Tibial artery (tissue), 4 donors: ENCODE measurements at regions not wholly inside any gene's neighbourhood (a gene's known extent, or its start where the extent isn't known, plus 50 kb on each side); places are given as distances from the start of the nearest gene placed in this dataset.

Source experiments
- DNase-seq, 2 donors: peaks; one replicate each; pipeline ENCODE4 v3.0.0-alpha.2; 2019
- H3K27ac ChIP-seq, 2 donors: fragments of 200-600 bp; sonication (generic) in 1 of 2; 1 replicate in 1 of 2; 2 replicates in 1 of 2; pipeline ENCODE4 v1.5.1; 2018 to 2019; ENCODE audit warnings: mild to moderate bottlenecking in 1 of 2
- H3K27me3 ChIP-seq, 2 donors: fragments of 200-600 bp; sonication (generic) in 1 of 2; one replicate each; pipeline versions ENCODE4 v1.5.1 to v1.6.0; 2016 to 2019
- H3K36me3 ChIP-seq, 3 donors: fragments of 200-600 bp; sonication (generic) in 2 of 3; one replicate each; pipeline ENCODE4 v1.5.1; 2016 to 2019; ENCODE audit warnings: mild to moderate bottlenecking in 2 of 3
- H3K4me1 ChIP-seq, 4 donors: fragments of 200-600 bp; sonication (generic) in 2 of 4; 1 replicate in 3 of 4; 2 replicates in 1 of 4; pipeline ENCODE4 v1.5.1; 2016 to 2019
- H3K4me3 ChIP-seq, 2 donors: fragments of 200-600 bp; sonication (generic) in 1 of 2; 1 replicate in 1 of 2; 2 replicates in 1 of 2; pipeline ENCODE4 v1.5.1; 2018 to 2019; ENCODE audit warnings: mild to moderate bottlenecking in 2 of 2
- H3K9me3 ChIP-seq, 3 donors: fragments of 200-600 bp; sonication (generic) in 1 of 3; one replicate each; pipeline ENCODE4 v1.5.1; 2016 to 2019
- intact Hi-C: fragments of 100-400 bp; cut with DNase I; formaldehyde crosslinking; loops from one replicate; pipeline ENCODE4 v1.15.0; 2023; ENCODE audit warnings: low total_unique reads
- TF ChIP-seq, protein P1 (sequence below), 2 experiments: fragments of 200-600 bp in 1 of 2; fragments of 450-650 bp in 1 of 2; IDR thresholded peaks; one replicate each; pipeline ENCODE4 v1.5.1; 2017 to 2019; ENCODE audit warnings: antibody characterized with exemption in 2 of 2, mild to moderate bottlenecking in 1 of 2, moderate library complexity in 1 of 2

GRCh38 chr3:144868506-144868905 is 896.9 kb downstream of the DIPK2A start:
- H3K27me3 ChIP-seq = no peaks in the 10 kb centered on the region
- TF ChIP-seq, protein P1, sequence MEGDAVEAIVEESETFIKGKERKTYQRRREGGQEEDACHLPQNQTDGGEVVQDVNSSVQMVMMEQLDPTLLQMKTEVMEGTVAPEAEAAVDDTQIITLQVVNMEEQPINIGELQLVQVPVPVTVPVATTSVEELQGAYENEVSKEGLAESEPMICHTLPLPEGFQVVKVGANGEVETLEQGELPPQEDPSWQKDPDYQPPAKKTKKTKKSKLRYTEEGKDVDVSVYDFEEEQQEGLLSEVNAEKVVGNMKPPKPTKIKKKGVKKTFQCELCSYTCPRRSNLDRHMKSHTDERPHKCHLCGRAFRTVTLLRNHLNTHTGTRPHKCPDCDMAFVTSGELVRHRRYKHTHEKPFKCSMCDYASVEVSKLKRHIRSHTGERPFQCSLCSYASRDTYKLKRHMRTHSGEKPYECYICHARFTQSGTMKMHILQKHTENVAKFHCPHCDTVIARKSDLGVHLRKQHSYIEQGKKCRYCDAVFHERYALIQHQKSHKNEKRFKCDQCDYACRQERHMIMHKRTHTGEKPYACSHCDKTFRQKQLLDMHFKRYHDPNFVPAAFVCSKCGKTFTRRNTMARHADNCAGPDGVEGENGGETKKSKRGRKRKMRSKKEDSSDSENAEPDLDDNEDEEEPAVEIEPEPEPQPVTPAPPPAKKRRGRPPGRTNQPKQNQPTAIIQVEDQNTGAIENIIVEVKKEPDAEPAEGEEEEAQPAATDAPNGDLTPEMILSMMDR (IDR thresholded peaks at IDR 0.05) = no peak
- peaks cover 0 to 10% (median 0%) of the 10 kb centered on the region in 4 donors for H3K4me1 ChIP-seq
- no peaks in the 10 kb centered on the region for H3K9me3 ChIP-seq
- no peaks in the 10 kb centered on the region for H3K36me3 ChIP-seq
- DNase-seq = no peak
- intact Hi-C loops = no loop called here
- no peak overlapping the region for H3K4me3 ChIP-seq
- no peak overlapping the region for H3K27ac ChIP-seq

- intact Hi-C loops = no loop called here
- no peak for DNase-seq
- H3K27ac ChIP-seq = no peak overlapping the region
Observed at GRCh38 chr3:144873066-144873465, 901.4 kb downstream of the DIPK2A start.

DNA sequence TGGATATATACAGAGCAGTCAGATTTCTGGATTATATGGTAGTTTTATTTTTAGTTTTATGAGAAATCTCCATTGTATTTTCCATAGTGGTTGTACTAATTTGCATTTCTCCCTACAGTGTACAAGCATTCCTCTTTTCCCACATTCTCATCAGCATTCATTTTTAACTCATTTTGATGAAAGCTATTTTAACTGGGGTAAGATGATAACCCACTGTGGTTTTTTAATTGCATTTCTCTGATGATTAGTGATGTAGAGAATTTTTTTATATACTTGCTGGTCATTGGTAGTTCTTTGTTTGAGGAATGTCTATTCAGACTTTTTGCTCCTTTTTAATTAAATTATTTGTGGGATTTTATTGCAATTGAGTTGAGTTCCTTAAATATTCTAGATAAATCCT is 903.6 kb downstream of the DIPK2A start:
- Histone ChIP-seq H3K4me3 (no peak overlapping the region), H3K36me3 (no peaks in the 10 kb centered on the region), H3K27me3 (no peaks in the 10 kb centered on the region), H3K9me3 (no peaks in the 10 kb centered on the region), H3K4me1 (no peaks in the 10 kb centered on the region), H3K27ac (no peak overlapping the region)
- intact Hi-C loops = no loop called here
- TF ChIP-seq, protein P1 (IDR thresholded peaks at IDR 0.05) = no peak
- no peak for DNase-seq

More at GRCh38 chr3:144873066-144873465, 901.4 kb downstream of the DIPK2A start:
- H3K4me1 ChIP-seq = no peaks in the 10 kb centered on the region
- H3K36me3 ChIP-seq = no peaks in the 10 kb centered on the region
- no peaks in the 10 kb centered on the region for H3K27me3 ChIP-seq
- TF ChIP-seq, protein P1 (IDR thresholded peaks at IDR 0.05) = no peak
- H3K9me3 ChIP-seq = no peaks in the 10 kb centered on the region
- no peak overlapping the region for H3K4me3 ChIP-seq

GRCh38 chr3:144877356-144877755 is 905.7 kb downstream of the DIPK2A start:
- Histone ChIP-seq H3K27ac (no peak overlapping the region), H3K36me3 (no peaks in the 10 kb centered on the region), H3K4me3 (no peak overlapping the region), H3K4me1 (no peaks in the 10 kb centered on the region), H3K27me3 (no peaks in the 10 kb centered on the region), H3K9me3 (no peaks in the 10 kb centered on the region)
- TF ChIP-seq, protein P1 (IDR thresholded peaks at IDR 0.05) = no peak
- DNase-seq = no peak
- intact Hi-C loops = no loop called here

DNA sequence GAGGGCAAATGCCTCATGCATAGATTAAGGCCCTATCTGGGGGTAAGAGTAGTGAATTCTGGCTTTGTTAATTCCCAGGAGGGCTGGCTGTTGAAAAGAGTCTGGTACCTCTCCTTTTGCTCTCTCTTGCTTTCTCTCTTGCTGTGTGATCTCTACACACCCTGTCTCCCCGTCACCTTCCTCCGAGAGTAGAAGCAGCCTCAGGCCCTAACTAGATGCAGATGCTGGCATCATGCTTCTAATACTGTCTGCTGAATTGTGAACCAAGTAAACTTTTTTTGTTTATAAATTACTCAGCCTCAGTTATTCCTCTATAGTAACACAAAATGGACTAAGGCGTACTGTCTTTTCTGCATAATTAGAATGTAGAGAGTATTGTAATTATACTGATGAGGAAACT is 908.1 kb downstream of the DIPK2A start:
- H3K4me1 ChIP-seq = no peaks in the 10 kb centered on the region
- H3K4me3 ChIP-seq = no peak overlapping the region
- H3K36me3 ChIP-seq = no peaks in the 10 kb centered on the region
- DNase-seq = no peak
- H3K27ac ChIP-seq = no peak overlapping the region
- H3K9me3 ChIP-seq = no peaks in the 10 kb centered on the region
- TF ChIP-seq, protein P1 (IDR thresholded peaks at IDR 0.05) = no peak
- H3K27me3 ChIP-seq = no peaks in the 10 kb centered on the region
- intact Hi-C loops = no loop called here

GRCh38 chr3:144893980-144894379 is 922.4 kb downstream of the DIPK2A start:
- intact Hi-C loops = no loop called here
- Histone ChIP-seq H3K36me3 (no peaks in the 10 kb centered on the region), H3K27ac (no peak overlapping the region), H3K9me3 (no peaks in the 10 kb centered on the region), H3K27me3 (no peaks in the 10 kb centered on the region), H3K4me1 (no peaks in the 10 kb centered on the region), H3K4me3 (no peak overlapping the region)
- DNase-seq = no peak
- TF ChIP-seq, protein P1 (IDR thresholded peaks at IDR 0.05) = no peak
